Renal pelvis (tissue), 1 donor: ENCODE measurements at regions not wholly inside any gene's neighbourhood (a gene's known extent, or its start where the extent isn't known, plus 50 kb on each side); places are given as distances from the start of the nearest gene placed in this dataset.
A peak's percentile ranks its signal among the peaks of the same experiment; 100 is the strongest.

Source experiments
- DNase-seq: peaks from one replicate; pipeline ENCODE4 v3.0.0-alpha.2; 2013

- no peak for DNase-seq
These were observed 129.2 kb upstream of the FAM3C start for GRCh38 chr7:121525155-121525819.

DNA sequence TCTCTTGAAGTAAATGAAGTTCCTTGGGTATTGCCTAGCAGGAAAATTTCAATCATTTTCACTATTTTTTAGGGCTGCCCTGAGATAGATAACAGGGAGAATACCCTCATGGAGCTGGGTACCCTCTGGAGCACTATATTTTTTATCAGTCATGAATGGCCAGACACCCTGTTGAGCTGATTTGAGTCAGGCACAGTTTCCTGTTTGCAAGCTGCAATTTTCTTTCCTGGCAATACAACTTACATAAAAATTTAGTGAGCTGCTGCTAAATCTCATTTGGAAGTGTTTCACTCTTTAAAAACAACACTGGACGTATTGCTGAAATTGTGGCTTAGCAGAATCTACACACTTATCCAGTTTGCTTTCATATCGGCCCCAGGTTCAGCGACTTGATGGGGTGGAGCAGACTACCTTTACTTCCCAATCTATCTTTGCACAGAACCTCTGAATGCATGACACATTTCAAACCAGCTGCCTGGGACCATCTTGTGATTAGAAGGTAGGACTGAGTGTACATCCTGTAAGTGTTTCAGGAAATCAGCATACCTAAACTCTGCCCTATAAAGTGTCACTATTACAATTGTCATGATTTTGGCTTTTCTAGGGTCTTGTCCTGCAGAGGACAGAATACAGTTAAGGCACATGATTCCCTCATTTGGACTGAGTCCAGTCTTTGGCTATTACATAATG is 125.7 kb upstream of the FAM3C start:
- no peak for DNase-seq

GRCh38 chr7:121520911-121521310 is 124.8 kb upstream of the FAM3C start:
- no peak for DNase-seq

DNA sequence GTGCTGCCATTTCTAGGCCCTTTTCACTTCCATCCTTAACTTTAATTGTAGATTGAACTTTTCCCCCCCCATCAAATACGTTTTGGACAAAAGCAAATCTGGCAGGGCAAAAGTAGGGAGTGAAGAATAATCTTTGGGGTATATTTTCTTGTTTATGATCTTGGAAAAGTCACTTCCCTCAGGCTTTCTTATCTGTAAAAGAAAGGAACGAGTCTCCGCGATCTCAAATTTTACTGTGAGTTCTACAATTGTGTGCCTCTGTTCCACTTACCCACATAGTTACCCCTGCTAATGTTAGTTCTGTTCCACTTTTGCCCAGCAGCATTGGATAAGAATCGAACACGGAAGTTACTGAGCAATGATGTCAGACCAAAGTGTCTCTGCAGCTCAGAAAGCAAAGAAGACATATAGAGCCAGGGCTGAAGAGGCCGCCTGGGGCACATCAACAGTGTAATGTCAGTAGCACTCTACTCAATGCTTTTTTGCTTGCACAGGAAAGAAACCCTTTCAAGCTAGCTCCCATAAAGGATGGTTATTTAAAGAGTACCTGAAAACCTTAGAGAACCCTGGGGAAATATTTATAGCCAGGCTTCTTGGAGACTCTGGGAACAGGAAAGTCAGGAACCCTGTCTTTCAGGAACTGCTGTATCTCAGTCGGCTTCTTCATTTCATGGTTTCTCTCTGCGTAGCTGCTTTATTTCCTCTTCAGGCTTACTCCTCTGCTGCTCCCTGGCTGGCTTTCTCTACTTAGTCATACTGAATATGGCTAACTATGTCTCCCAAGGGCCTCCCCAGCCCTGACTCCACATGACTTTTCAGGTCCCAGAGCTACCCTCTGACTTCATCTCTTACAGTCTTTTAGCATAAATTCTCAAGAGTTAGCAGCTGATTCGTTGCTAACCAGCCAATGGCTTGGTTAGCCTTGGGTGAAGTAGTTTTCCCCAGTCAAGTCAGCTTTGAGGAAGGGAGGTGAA is 123.7 kb upstream of the FAM3C start:
- no peak for DNase-seq

DNA sequence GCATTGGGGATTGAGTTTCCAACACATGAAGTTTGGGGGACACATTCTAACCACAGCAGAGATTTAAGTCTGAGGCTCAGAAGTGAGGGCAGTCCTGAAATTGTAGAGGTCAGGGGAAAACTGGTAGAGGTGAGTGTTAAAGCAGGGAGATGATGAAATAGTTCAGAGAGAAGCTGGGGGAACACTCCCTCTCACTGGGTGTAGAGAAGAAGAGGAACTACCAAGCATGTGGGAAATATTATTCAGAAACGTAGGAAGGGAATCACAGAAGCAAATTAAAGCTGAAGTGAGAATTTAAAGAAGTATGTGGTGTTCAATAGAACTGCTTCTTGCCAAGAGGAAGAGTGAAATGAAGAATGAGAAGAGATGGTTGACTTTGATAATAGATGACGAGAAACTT is 121.5 kb upstream of the FAM3C start:
- DNase-seq: no peak

DNA sequence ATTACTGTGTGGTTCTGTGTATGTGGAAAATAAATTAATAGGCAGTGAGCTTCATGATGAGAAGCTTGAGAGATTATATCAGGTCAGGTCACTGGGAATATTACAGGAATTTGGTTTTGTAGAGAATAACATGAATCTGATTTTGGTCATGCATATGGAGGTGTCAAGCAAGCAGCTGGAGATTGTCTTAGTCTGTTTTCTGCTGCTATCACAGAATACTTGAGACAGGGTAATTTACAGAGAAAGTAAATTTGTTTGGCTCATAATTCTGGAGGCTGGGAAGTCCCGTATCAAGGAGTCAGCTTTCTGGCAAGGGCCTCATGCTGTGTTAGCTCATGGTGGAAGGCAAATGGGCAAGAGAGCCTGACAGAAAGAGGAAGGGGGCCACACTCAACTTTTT is 120.7 kb upstream of the FAM3C start:
- peak; percentile 69 for DNase-seq

DNA sequence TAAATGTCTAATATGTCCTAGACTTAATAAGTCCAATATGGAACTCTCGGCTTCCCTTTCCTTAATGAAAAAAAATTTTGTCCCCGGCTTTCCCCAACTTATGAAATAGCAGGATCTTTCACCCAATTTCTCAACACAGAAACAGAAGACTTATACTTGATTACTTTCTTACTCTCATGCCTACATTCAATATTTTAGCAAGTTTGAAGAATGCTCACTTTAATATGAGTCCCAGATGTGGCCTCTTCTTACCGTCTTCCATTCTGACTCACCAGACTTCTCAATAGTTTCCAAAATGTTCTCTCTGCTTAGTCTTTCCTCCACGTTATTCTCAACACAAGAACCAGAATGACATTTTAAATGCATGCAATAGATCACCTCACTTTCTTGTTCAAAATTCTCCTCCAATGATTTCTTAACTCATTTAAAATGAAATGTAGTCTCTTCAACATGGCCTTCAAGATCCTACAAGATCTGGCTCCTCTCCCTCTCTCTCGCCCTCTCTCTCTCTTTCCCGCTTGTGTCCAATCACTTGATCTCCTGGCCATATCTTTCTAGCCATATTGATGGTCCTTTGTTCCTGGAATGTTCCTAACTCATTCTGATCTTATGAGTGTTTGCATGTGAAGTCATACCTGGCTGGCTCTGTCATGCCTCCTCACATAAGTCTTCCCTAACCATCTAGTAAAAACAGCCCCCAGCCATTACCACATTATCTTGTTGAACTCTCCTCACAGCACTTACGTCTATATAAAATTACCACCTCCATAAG is 119.7 kb upstream of the FAM3C start:
- DNase-seq: no peak

DNA sequence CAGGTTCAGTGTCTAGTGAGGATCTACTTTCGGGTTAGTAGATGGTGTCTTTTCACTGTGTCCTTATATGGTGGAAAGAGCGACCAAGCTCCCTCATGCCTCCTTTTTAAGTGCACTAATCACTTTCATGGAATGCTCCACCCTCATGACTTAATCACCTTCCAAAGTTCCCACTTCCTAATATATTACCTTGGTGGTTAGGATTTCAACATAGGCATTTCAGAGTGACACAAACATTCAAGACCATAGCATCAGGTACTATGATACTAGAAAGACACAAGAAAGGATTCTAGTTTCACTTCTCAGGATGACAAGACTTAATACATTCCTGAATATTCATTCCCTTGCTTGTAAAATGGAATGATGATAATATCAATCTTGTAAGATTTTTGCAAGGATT is 119.1 kb upstream of the FAM3C start:
- DNase-seq: no peak

GRCh38 chr7:121513105-121513504 is 117.0 kb upstream of the FAM3C start:
- DNase-seq: no peak

DNA sequence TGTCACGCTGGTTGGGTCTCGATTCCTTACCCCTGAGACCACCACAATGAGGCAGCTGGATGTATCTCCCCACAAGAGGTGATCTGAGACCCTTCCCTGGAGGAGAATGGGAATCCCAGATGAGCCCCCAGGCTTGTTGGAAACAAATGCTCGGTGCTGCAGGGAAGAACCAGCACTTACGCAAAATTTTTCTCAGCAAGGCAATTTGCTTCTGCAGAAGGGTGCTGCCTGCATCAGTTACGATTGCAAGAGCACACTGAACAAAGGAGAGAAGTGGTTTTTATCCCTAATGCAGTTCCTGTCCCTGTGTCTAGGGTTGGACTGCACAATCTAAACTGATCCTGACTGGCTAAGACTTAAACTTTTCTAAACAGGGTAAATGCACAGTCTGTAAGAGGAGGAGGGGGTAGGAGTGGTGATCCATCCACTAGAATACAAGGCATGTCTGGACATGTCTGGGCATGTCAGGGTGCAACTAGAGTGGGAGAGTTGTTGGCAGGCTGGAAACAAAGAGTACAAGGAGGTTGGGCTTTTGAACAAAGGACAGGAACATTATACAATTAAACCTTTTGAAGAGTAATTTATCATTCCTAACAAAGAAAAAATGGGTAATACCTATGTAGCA is 114.9 kb upstream of the FAM3C start:
- no peak for DNase-seq

GRCh38 chr7:121510302-121510701 is 114.2 kb upstream of the FAM3C start:
- DNase-seq: no peak

- no peak for DNase-seq
These were observed 109.6 kb upstream of the FAM3C start for GRCh38 chr7:121505540-121506182.

DNA sequence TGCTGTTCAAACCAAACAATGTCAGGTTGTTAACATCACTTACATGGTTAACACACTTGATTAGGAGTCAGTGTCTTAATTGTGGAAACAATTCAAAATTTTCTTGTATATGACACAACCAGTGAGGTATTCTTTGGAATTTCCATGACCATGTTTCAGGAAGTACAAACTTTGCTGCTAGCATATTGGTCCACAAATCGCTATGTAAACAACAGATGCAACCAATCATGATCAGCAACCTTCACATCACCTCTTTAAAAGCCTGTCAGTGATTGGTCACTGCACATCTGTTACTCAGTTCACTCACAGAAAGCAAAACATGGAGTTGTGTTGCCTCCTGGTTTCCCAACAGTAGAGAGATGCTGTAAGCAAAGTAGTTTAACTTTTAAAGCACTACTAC is 108.9 kb upstream of the FAM3C start:
- no peak for DNase-seq

DNA sequence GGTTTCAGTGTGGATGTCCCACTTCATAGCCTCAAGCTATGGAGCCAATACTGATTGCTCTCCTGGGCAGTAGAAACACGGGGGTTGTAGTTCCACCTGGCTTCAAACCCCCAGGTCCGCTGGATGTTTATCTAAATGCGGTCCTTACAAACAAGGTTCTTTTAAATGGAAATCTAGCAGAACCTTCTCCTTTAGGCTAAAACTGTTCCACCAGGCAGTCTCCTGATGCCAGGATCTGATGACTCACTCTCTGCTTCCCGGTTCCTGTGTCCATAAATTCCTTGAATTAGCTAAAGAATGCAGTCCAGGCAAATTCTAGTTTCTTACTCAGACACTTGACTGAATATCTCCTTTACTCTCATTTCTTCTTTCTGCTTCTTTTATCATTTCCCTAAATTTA is 108.4 kb upstream of the FAM3C start:
- no peak for DNase-seq

DNA sequence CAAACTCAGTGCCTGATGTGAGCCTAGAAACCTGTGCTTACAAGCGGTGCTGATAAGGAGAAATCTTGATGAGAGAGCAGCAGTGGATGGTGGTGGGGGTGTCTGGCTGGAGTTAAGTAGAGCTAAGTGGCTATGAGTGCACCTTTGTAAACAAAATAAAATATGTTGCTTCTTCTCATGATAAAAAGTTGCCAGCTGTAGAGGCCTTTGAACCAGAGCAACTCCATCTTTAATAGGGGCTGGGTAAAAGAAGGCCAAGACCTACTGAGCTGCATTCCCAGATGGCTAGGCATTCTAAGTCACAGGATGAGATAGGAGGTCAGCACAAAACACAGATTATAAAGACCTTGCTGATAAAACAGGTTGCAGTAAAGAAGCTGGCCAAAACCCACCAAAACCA is 107.6 kb upstream of the FAM3C start:
- DNase-seq: no peak

DNA sequence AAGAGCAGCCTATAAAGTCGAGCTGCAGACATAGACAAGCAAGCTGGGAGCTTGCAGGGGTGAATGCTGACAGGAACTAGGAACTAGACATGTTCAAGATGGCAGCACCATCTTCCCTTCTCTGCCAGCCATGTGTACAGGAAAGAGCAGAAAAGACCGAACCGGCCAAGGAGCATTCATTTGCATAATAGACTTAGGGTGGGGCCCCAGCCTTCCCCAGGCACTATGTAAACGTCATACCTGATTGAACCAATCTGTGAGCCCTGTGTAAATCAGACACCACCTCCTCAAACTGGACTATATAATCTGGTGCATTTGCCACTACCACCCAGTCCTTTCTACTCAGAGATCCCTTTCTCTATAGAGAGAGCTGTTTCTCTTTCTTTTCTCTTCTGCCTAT is 106.9 kb upstream of the FAM3C start:
- no peak for DNase-seq

- DNase-seq: no peak
These were observed 105.5 kb upstream of the FAM3C start for GRCh38 chr7:121501566-121501965.

DNA sequence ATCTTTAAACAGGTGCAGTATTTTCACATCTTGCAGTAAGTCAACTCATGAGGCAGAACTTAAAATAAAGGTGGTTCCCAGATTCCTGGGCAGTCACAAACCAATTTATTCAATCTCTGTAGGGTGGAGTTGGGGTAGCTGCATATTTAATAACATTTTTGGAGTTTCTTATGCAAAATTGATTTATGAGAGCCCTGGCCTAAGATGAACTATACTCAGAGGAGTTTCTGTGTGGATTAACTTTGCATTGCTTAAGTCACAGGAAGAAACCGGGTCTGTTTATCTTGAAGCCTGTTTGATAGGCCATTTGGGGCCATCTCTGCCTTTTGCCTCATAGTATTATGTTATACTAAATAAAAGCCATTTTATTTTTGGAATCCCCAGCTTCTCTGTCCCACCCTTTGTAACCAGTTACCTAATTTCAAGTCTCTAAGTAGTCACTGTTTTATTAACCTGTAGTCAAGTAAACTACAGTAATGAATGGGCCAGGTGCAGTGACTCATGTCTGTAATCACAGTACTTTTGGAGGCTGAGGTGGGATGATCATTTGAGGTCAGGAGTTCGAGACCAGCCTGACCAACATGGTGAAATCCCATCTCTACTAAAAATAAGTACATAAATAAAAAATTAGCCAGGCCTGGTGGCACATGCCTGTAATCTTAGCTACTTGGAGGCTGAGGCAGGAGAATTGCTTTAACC is 104.4 kb upstream of the FAM3C start:
- no peak for DNase-seq

DNA sequence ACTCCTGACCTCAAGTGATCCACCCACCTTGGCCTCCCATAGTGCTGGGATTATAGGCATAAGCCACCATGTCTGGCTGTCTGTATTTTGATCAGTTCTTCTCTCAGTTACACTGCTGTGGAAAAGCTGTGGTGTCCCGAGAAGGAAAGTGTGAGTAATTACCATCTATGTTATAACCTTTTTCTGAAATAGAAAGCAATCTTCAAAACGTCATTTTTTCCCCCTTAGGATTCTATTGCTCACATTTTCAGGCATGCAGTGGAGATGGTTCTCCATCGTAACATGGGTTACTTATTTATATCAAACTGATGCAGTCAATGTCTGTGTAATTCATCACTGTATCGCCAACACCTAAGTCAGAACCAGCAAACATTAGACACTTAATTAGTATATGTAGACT is 103.5 kb upstream of the FAM3C start:
- no peak for DNase-seq

DNA sequence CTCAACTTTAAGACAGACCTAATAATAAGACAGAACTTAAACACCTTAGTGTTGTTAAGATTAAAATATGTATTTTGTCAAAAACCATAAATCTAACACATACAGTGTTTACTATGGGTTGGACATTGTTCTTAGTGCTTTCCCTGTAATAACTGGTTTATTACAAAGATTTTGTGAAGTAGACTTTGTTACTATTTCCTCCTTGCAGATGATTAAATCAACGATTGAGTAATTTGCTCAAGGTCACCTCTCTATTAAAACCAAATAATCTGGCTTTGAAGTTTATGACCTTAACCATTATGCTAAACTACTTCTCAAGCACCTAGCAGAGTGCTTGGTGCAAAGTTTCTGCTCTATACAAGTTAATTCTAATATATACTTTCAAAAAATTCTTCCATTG is 102.7 kb upstream of the FAM3C start:
- DNase-seq: no peak
